ENCODE measurements at regions not wholly inside any gene's neighbourhood (a gene's known extent, or its start where the extent isn't known, plus 50 kb on each side); places are given as distances from the start of the nearest gene placed in this dataset.

DNA sequence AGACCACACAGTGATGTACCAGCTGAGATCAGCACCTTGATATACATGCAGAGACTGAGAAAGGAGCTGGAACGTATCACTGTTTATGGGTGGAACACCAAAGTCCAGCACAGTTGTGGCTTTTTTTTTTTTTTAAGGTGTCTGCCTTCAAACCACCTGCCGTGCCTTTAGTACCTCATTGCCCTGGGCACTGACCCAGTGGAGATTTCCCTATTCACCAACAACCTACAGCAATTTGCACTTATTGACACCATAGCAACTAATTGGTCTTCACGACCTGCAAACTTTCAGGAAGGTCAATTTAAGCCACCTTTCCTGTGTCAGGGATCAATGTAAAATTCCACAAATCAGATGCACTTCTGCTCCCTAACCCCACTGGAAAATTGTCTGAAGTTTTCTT lies 181.6 kb upstream of the ADGRL2 start:
- no peaks in the 10 kb centered on the region for H3K23me2 ChIP-seq (ENCODE audit: low read depth, low read length)
- H4K91ac ChIP-seq (replicated peaks; ENCODE audit: insufficient read length, low read length), result no peak overlapping the region
- no peak overlapping the region for H2BK20ac ChIP-seq (ENCODE audit: low read length)
- H3K4me1 ChIP-seq (replicated peaks in 1 of 4; ENCODE audit: control insufficient read depth in 3 of 4, insufficient read depth in 4 of 4, low read length in 3 of 4), result no peaks in the 10 kb centered on the region
- H2AFZ ChIP-seq (ENCODE audit: low read length), result no peak overlapping the region
- H3K18ac ChIP-seq (ENCODE audit: extremely low read depth, low read length), result no peak overlapping the region
- H3K4me3 ChIP-seq (ENCODE audit: extremely low read depth in 1 of 4, insufficient read depth in 2 of 4, low read depth in 3 of 4, low read length in 4 of 4), result no peak overlapping the region
- H3K79me2 ChIP-seq (ENCODE audit: control insufficient read depth in 1 of 2, insufficient read depth in 2 of 2, low read length in 2 of 2), result no peaks in the 10 kb centered on the region
- no peak overlapping the region for H3K14ac ChIP-seq (ENCODE audit: insufficient read length)
- H3K27ac ChIP-seq (ENCODE audit: low read depth, low read length), result no peak overlapping the region
- no peaks in the 10 kb centered on the region for H4K20me1 ChIP-seq (replicated peaks in 1 of 2; ENCODE audit: control insufficient read depth in 1 of 2, insufficient read depth in 2 of 2, low read length in 2 of 2)
- no peaks in the 10 kb centered on the region for H3K36me3 ChIP-seq (ENCODE audit: control insufficient read depth in 2 of 4, insufficient read depth in 4 of 4, low read length in 3 of 4)
- H2AK5ac ChIP-seq (ENCODE audit: low read depth, low read length), result no peak overlapping the region
- FAIRE-seq (no peak), DNase-seq (ENCODE audit: low read depth in 1 of 2, low spot score in 2 of 2) (no peak)
- ChIA-PET CTCF (ENCODE audit: partially characterized antibody) (interaction anchor here (2.9 kb wide), 1 partner anchor 9 kb away, joined by 10 read pairs; no protein-coding TSS in a partner anchor), POLR2A (ENCODE audit: partially characterized antibody) (no interaction called here)
- TF ChIP-seq SP4 (IDR thresholded peaks at IDR 0.05; ENCODE audit: low read length) (no peak), SIX5 (IDR thresholded peaks at IDR 0.05; ENCODE audit: low read depth, low read length) (no peak), GABPA (IDR thresholded peaks at IDR 0.05; ENCODE audit: borderline replicate concordance, insufficient read depth, low read length) (no peak), JUND (IDR thresholded peaks at IDR 0.05; ENCODE audit: low read length) (no peak), TBP (IDR thresholded peaks at IDR 0.05; ENCODE audit: low read depth, low read length) (no peak), SP2 (IDR thresholded peaks at IDR 0.05; ENCODE audit: low read length) (no peak)
- H3K4me2 ChIP-seq (ENCODE audit: insufficient read depth in 1 of 2, low read depth in 2 of 2, low read length in 2 of 2), result no peak overlapping the region
- no peak overlapping the region for H4K8ac ChIP-seq (ENCODE audit: extremely low read depth, insufficient read depth, low read length)
- H3K9me3 ChIP-seq (ENCODE audit: insufficient read depth in 2 of 2, low read depth in 1 of 2, low read length in 1 of 2), result peaks cover 2 to 6% of the 10 kb centered on the region in 2 experiments; a peak in 2 of 4 replicates
- H3K27me3 ChIP-seq (replicated peaks in 1 of 4; ENCODE audit: control insufficient read depth in 3 of 4, extremely low read depth in 1 of 4, insufficient read depth in 3 of 4, low read length in 3 of 4), result no peaks in the 10 kb centered on the region
- H2BK120ac ChIP-seq (replicated peaks; ENCODE audit: low read depth, low read length), result no peak overlapping the region
- no peak overlapping the region for H3K4ac ChIP-seq (replicated peaks; ENCODE audit: insufficient read length, low read depth, low read length)
- H3K9ac ChIP-seq (replicated peaks in 1 of 4; ENCODE audit: extremely low read depth in 1 of 4, low read depth in 3 of 4, low read length in 3 of 4), result no peak overlapping the region
- no peaks in the 10 kb centered on the region for H3K79me1 ChIP-seq (ENCODE audit: low read depth, low read length)
- H4K5ac ChIP-seq (ENCODE audit: insufficient read length, low read depth, low read length), result no peak overlapping the region
- H2BK12ac ChIP-seq (ENCODE audit: low read depth, low read length), result no peak overlapping the region
- WGBS, 2 experiments (ENCODE audit: extremely low coverage in 1 of 2, insufficient coverage in 1 of 2, insufficient read length in 1 of 2, insufficient replicate concordance in 2 of 2, low coverage in 1 of 2, low lambda C conversion rate in 2 of 2, missing lambda C conversion rate in 1 of 2), result 71% methylated on average over 3 of the region's 3 CpGs; no CpG with 5 or more reads in 1 of the 2 experiments
- H2BK15ac ChIP-seq (ENCODE audit: low read length), result no peak overlapping the region
- H3K23ac ChIP-seq (ENCODE audit: insufficient read length), result no peak overlapping the region
- no peak overlapping the region for H3K56ac ChIP-seq (replicated peaks; ENCODE audit: insufficient read length, low read depth, low read length)
- H2BK5ac ChIP-seq (ENCODE audit: low read depth, low read length), result no peak overlapping the region

Measured in H1 (cell line).